ENCODE measurements at regions not wholly inside any gene's neighbourhood (a gene's known extent, or its start where the extent isn't known, plus 50 kb on each side); places are given as distances from the start of the nearest gene placed in this dataset.

DNA sequence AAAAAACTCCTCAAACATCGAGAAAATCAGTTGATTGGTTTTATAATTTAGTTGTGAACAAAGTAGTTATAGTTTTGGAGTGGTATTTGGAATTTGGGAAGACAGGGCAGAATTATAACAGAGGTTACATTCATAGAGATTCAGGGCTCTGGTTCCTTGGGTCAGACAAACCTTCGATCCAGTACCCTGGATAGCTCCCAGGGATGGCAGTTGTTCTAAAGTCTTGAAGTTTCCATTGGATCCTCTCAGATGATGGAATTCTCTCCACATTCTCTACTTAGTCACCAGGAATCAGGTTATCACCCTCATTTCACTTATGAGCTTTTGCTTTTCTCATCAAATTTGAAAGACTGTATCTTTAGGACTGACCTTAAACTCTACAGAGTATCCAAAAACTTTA lies 285.1 kb downstream of the CENPW start:
- no peak overlapping the region for H3K4me3 ChIP-seq
- intact Hi-C loops (cut with DNase I) = no loop called here
- no peaks in the 10 kb centered on the region for H3K4me1 ChIP-seq
- H3K36me3 ChIP-seq = no peaks in the 10 kb centered on the region
- no peaks in the 10 kb centered on the region for H3K27me3 ChIP-seq
- H3K27ac ChIP-seq (replicated peaks in 1 of 4) = no peak overlapping the region
- WGBS = 81% methylated on average over 2 of the region's 2 CpGs
- TF ChIP-seq, protein P1, sequence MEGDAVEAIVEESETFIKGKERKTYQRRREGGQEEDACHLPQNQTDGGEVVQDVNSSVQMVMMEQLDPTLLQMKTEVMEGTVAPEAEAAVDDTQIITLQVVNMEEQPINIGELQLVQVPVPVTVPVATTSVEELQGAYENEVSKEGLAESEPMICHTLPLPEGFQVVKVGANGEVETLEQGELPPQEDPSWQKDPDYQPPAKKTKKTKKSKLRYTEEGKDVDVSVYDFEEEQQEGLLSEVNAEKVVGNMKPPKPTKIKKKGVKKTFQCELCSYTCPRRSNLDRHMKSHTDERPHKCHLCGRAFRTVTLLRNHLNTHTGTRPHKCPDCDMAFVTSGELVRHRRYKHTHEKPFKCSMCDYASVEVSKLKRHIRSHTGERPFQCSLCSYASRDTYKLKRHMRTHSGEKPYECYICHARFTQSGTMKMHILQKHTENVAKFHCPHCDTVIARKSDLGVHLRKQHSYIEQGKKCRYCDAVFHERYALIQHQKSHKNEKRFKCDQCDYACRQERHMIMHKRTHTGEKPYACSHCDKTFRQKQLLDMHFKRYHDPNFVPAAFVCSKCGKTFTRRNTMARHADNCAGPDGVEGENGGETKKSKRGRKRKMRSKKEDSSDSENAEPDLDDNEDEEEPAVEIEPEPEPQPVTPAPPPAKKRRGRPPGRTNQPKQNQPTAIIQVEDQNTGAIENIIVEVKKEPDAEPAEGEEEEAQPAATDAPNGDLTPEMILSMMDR (IDR thresholded peaks at IDR 0.05) = no peak
- no peak for TF ChIP-seq POLR2A (IDR thresholded peaks at IDR 0.05; ENCODE audit: low read depth)
- TF ChIP-seq POLR2AphosphoS5 (IDR thresholded peaks at IDR 0.05) = no peak
- TF ChIP-seq EP300 (IDR thresholded peaks at IDR 0.05) = no peak
- H3K9me3 ChIP-seq = no peaks in the 10 kb centered on the region
- no peak for DNase-seq (ENCODE audit: extremely low spot score)

DNA sequence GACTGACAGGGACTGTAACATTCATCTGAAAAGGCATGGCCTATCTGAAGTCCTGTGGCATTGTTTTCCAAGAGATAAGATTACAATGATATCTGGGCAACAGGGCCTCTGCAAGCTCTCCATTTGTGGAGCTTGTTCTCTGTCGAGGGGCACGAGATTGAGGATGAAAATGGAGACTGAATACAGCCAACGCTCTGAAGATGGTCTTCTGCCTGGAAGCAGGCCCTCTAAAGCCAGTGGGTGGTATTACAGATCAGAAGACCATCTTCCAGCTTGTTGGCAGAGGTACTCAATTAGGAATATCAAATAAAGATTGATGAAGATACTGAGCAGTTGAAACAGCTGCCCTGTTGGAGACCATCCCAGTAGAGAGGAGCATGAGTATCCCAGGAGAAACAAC lies 288.2 kb downstream of the CENPW start:
- Histone ChIP-seq H3K9me3 (no peaks in the 10 kb centered on the region), H3K4me1 (peaks cover 0 to 6% (median 0%) of the 10 kb centered on the region in 4 donors), H3K27ac (replicated peaks in 1 of 4) (no peak overlapping the region), H3K36me3 (no peaks in the 10 kb centered on the region), H3K4me3 (no peak overlapping the region), H3K27me3 (no peaks in the 10 kb centered on the region)
- DNase-seq (ENCODE audit: extremely low spot score) = no peak
- WGBS = 68% methylated on average over 3 of the region's 3 CpGs
- TF ChIP-seq, protein P1 (IDR thresholded peaks at IDR 0.05) = no peak
- no peak for TF ChIP-seq EP300 (IDR thresholded peaks at IDR 0.05)
- no peak for TF ChIP-seq POLR2AphosphoS5 (IDR thresholded peaks at IDR 0.05)
- TF ChIP-seq POLR2A (IDR thresholded peaks at IDR 0.05; ENCODE audit: low read depth) = no peak
- intact Hi-C loops (cut with DNase I) = no loop called here

DNA sequence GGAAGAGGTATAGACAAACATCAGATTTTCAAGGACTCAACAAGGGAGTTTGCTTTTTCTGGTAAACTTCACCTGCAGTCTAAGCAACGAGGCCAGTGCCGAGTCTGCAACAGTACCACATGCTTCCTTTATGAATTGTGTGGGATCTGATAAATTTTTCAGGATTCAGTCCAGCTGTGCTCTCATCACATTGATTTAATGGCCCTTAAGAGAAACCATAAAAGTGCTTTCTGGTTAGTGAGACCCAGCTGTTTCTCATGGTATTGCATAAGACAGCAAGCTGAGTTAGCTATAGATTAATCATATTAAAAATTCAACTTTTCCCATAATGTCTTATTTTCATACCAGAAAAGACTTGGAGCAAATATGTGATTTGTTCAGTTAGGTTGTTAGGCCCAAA lies 291.4 kb downstream of the CENPW start:
- TF ChIP-seq EP300 (IDR thresholded peaks at IDR 0.05) (no peak), POLR2A (IDR thresholded peaks at IDR 0.05; ENCODE audit: low read depth) (no peak), POLR2AphosphoS5 (IDR thresholded peaks at IDR 0.05) (no peak)
- TF ChIP-seq, protein P1 (IDR thresholded peaks at IDR 0.05) = no peak

DNA sequence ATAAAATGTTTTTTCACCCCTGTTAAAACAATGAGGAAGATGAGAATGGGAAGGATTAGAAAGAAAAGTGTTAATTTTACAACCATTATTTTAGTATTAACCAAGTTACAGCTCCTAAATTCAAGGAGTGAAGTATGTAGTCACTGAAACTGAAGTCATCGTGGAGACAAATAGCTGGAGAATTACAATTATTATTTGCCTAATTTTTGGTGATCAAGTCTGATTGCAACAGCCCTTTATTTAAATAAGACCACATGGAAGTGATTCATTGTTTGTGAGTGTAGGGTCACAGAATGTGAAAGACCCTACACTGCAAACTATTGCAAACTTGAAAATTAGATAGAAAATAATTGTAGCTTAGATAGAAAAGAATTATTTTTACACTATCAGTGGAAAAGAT lies 292.4 kb downstream of the CENPW start:
- Histone ChIP-seq H3K4me1 (peaks cover 0 to 6% (median 0%) of the 10 kb centered on the region in 4 donors), H3K27ac (replicated peaks in 1 of 4) (no peak overlapping the region), H3K36me3 (no peaks in the 10 kb centered on the region), H3K9me3 (no peaks in the 10 kb centered on the region), H3K27me3 (no peaks in the 10 kb centered on the region), H3K4me3 (no peak overlapping the region)
- no peak for DNase-seq (ENCODE audit: extremely low spot score)
- intact Hi-C loops (cut with DNase I) = no loop called here
- WGBS = 64% methylated on average over 1 of the region's 1 CpG
- TF ChIP-seq EP300 (IDR thresholded peaks at IDR 0.05) (no peak), POLR2AphosphoS5 (IDR thresholded peaks at IDR 0.05) (no peak)
- TF ChIP-seq, protein P1 (IDR thresholded peaks at IDR 0.05) = no peak

More for the DNA sequence above, 291.4 kb downstream of the CENPW start:
- no peaks in the 10 kb centered on the region for H3K36me3 ChIP-seq
- DNase-seq (ENCODE audit: extremely low spot score) = no peak
- H3K27ac ChIP-seq (replicated peaks in 1 of 4) = no peak overlapping the region
- intact Hi-C loops (cut with DNase I) = no loop called here
- H3K4me3 ChIP-seq = no peak overlapping the region
- 59% methylated on average over 2 of the region's 2 CpGs for WGBS
- H3K9me3 ChIP-seq = no peaks in the 10 kb centered on the region
- no peaks in the 10 kb centered on the region for H3K27me3 ChIP-seq
- H3K4me1 ChIP-seq = peaks cover 0 to 6% (median 0%) of the 10 kb centered on the region in 4 donors

DNA sequence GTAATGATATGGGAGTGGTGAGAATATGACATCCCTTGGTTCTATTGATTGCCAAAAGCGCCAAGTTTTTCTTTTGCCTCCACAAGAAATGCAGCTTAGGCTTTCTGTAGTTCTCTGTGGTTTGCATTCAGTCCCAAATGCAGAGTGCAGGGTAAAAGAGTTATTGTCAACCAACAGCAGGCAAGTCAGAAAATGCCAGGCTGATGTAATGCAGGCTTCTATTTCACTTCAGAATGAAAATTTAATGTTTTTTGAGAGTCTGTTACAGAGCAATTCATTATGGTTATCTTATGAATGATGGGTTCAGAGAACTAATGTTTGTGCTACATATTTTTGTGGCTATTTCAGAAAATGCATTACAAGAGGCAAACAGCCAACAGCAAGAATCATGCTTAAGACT lies 293.5 kb downstream of the CENPW start:
- Histone ChIP-seq H3K4me3 (no peak overlapping the region), H3K36me3 (no peaks in the 10 kb centered on the region), H3K4me1 (peaks cover 0 to 6% (median 0%) of the 10 kb centered on the region in 4 donors), H3K27me3 (no peaks in the 10 kb centered on the region), H3K9me3 (no peaks in the 10 kb centered on the region), H3K27ac (replicated peaks in 1 of 4) (no peak overlapping the region)
- DNase-seq (ENCODE audit: extremely low spot score) = no peak
- WGBS = 78% methylated on average over 1 of the region's 1 CpG
- no peak for TF ChIP-seq POLR2AphosphoS5 (IDR thresholded peaks at IDR 0.05)
- TF ChIP-seq POLR2A (IDR thresholded peaks at IDR 0.05; ENCODE audit: low read depth) = no peak
- TF ChIP-seq, protein P1 (IDR thresholded peaks at IDR 0.05) = no peak
- TF ChIP-seq EP300 (IDR thresholded peaks at IDR 0.05) = no peak
- intact Hi-C loops (cut with DNase I) = no loop called here
